GM18951 (cell line): ENCODE measurements at regions not wholly inside any gene's neighbourhood (a gene's known extent, or its start where the extent isn't known, plus 50 kb on each side); places are given as distances from the start of the nearest gene placed in this dataset.
"Not testable (repeated sequence)": the region's sequence is repeated elsewhere in the genome, so short reads cannot be mapped to it uniquely, and the experiment has no call there.

Experiments
- POLR2A ChIP-seq: IDR thresholded peaks from 4 replicates; pipeline ENCODE4 v1.6.1; 2011; ENCODE audit warnings: mild to moderate bottlenecking; ENCODE audit not compliant: insufficient read length, insufficient read depth; ENCODE audit errors: extremely low read depth
- in situ Hi-C: fragments of 300-500 bp; cut with MboI; formaldehyde crosslinking; loops from one replicate; pipeline ENCODE4 v1.12.0; 2022; ENCODE audit warnings: low sequenced_read_pairs, mixed read lengths, inconsistent platforms; ENCODE audit not compliant: unreplicated experiment

DNA sequence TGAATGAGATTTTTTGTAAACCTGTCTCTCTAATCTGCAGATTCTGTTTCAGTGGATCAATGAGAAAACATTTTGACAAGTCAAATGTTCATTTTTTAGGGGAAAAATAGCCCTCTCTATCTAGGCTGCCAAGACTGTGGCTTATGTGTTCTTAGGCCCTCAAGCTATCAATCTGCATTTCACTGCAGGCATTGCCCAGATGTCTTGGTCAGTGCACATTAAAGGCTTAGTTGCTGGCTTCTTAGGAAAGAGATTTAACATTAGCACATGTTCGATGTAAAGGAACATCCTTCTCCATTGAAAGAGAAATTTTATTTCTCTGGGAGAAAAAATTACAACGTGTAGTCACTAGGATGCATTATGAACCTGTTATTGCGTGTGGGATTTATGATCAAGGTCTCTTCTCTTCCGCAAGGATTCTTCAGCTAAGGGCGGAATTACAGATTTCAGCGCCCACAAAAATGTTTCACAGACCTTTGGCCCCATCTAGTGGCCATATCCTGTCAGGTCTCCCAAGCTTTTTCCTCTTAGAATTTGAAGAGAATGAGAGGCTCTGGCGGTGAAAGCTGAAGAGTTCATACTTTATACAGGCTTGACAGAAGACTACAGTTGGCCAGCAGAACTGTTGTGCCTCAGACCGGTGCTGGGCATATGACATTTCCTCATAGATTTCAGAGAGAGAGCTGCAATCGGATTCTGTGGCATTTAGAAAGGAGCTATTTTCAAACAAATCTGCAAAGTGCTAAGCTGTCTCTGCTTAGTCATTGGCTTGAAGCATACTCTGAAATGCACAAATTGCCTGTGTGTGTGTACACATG lies 144.6 kb upstream of the NOCT start:
- no peak for TF ChIP-seq POLR2A
- in situ Hi-C loops = no loop called here

DNA sequence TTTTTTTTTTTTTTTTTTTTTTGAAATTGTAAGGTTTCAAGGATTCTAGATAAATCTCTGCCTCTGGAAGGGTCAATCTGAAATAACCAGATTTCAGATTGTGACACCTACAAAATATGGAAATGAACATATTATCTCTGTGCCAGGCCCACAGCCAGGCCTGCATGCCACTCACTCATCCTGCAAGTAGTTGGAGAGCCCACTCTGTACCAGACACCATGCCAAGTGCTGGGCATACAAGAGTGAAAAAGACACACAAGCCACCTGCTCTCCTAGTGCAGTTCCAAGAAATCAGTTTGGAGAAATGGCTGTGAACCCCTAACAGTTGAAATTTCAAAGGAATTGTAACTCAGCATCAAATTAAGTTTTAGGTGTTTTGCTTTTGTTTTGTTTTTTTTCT lies 145.9 kb upstream of the NOCT start:
- in situ Hi-C loops = no loop called here
- TF ChIP-seq POLR2A = no peak

DNA sequence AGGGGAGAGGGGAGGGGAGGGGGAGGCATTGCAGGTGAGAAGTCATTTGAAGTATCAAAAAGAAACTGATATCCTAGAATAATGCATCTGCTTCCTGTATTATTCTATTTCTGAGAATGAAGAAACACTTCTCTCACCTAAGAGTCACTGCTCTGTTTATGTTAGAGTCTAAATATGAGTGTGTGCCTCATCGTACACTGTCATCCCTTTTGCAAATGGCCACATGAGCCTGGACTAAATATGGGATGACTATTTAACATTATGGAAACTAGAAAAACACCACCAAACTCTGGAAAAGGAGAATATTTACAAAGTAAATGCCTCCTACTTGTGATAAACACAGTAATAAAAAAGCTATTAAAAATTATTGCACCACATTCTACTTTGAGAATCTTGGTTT lies 146.4 kb upstream of the NOCT start:
- TF ChIP-seq POLR2A = no peak
- in situ Hi-C loops = no loop called here

DNA sequence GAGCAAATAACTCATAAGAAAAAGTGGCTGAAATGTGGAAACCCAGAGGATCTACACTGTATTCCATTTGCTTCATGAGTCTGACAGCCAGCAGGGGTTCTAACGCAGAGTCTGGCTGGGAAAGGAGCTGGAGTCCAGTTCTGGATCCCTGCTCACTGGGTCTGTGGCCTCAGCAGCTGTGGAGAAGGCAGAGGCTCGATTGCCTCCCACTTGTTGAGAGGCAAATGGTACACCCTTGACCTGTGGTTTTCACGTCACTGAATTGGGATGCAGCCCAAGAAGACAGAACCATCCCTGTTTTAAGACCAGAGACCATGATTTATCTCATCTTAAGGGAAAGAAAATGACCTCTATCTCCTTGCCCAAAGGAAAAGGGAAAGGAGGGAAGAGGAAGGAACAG lies 147.0 kb upstream of the NOCT start:
- in situ Hi-C loops = no loop called here
- no peak for TF ChIP-seq POLR2A

DNA sequence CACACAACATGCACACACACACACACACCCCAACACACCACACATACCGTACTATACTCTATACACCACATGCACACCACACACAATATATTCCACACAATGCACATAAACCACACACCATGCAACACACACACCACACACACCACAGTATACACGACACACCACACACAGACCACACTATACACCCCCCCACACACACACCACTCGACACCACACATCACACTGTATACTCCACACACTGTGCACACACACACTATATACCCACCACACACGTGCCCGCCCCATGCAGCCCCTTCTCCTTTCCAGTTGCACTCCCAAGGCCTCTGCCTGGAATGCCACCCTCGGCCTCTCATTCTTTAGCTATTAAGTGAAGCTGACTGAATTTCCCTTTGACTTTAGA lies 148.2 kb upstream of the NOCT start:
- in situ Hi-C loops = no loop called here
- no peak for TF ChIP-seq POLR2A

DNA sequence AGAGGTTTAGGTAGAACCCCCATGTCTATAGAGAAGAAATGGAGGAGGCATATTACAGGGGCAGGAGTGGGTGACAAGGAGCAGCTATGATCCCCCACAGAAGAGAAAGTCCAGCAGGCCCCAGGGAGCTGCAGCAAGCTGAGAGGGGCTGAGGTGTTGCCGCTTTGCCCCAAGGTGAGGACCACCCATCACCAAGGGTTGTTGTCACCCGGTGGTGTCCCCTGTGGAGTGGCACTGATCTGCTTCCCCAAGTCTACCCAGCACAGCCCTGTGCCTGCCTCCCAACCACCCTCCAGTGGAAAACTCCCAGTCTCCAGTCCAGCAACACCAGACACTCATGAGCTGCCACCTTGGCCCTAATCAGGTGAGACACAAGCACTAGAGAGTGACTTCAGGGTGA lies 149.3 kb upstream of the NOCT start:
- TF ChIP-seq POLR2A = no peak
- in situ Hi-C loops = no loop called here

DNA sequence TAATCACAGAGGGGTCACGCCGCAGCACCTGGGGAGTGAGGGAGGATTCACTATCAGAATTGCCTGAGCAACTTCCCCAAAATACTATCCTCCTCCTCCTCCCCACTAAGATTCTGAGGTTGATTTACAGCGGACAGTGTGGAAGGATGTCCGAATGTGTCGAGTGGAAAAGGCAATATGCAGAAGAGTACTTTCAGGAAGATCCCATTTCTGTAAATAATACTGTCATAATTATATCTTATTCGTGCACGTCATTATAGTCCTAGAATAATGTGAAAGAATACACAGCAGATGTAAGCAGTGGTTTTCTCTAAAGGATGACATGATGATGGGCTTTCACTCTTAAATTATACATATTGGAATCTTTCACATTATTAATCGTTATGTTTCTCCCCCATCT lies 149.8 kb upstream of the NOCT start:
- no peak for TF ChIP-seq POLR2A
- in situ Hi-C loops = no loop called here

DNA sequence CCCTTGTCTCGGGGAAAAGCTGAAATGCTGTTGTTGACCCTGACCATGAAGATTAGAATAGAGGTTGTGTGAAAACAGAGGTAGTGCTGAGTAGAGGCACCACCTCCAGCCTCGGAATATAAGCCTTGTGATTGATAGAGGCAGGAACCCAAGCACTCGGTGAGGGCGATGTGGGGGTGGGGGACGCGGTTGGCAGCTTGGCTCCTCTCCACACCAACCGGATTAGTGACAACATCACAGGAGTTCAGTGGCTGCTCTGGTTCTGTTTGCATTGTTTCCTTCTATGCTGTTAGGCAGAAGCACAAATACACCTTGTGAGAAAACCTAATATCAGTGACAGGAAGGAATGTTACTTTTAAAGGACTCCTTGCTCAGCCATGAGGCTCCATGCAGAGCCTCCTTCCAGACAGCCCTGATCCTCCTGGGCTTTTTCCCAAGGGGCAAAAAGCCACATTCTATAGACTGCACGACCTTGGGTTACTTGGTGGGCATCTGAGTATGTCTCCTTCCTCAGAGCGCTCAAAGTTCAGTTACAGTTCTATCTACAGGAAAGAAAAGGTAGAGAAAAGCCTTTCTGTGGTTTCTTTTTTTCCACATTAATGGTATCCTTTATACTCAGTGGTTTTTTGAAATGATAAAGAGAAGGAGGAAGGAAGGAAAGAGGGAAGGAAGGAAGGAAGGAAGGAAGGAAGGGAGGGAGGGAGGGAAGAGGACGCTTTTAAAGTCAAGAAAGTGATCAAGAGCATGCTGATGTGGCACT lies 150.4 kb upstream of the NOCT start:
- in situ Hi-C loops = no loop called here
- no peak for TF ChIP-seq POLR2A

DNA sequence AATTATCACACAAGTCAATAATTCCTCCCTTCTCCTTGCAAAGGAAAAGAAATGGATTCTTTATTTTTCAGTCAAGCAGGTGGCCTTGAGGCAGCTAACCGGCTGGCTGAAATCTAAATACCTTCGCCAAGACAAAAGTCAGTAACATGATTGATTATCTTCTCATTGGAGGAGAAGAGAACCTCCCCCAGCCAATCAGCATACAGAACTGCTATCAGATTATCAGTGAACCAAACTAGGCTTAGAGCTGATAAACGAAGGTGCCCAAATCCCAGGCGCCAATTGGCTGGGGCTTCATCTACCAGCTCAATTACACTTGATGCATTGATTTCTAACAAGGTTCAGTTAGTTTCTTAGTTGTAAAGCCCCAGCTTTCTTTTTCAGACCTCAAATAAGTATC lies 152.4 kb upstream of the NOCT start:
- in situ Hi-C loops = no loop called here
- TF ChIP-seq POLR2A = no peak

DNA sequence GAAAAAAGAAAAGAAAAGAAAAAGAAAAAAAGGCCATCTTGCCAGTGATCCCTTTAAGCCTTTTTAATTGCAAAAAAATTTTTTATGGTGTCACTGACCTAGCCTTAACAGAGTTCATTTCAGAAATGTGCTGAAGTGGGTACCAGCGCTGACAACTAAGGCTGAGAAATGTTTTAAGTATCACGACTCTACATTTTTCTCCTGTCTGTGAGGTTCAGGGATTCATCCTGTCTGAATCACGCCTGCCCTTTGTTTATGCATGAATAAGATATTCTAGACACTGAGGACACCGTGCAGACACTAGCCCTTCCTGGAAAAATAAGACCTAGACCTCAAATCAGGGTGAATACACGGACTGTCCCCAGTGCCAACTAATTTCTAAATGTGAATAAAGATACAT lies 154.4 kb upstream of the NOCT start:
- no peak for TF ChIP-seq POLR2A
- in situ Hi-C loops = no loop called here

DNA sequence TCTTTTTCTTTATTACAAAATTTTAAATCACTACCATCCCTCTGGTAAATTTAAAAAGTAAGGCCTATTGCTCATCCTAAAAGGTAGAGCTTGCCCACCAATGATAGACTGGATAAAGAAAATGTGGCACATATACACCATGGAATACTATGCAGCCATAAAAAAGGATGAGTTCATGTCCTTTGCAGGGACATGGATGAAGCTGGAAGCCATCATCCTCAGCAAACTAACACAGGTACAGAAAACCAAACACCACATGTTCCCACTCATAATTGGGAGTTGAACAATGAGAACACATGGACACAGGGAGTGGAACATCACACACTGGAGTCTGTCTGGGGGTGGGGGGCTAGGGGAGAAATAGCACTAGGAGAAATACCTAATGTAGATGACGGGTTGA lies 155.2 kb upstream of the NOCT start:
- in situ Hi-C loops = not testable (repeated sequence)

DNA sequence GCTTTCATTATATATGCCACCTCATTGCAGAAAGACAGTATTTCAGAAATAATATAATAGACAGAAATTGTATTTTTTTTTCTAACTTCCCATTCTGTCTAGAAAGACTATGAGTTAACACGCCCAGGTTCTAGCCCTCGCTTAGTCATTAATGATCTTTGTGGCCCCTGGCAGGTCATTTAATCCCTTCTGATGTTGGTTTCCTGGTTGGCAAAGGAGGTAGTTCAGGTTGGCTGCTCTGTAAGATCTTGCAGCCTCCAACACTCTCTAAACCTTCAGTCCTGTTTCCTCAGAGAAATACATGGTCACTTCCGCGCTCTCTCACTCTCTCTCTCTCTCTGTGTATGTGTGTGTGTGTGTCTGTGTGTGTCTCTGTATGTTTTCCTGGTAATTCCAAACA lies 156.3 kb upstream of the NOCT start:
- TF ChIP-seq POLR2A = no peak
- in situ Hi-C loops = no loop called here

DNA sequence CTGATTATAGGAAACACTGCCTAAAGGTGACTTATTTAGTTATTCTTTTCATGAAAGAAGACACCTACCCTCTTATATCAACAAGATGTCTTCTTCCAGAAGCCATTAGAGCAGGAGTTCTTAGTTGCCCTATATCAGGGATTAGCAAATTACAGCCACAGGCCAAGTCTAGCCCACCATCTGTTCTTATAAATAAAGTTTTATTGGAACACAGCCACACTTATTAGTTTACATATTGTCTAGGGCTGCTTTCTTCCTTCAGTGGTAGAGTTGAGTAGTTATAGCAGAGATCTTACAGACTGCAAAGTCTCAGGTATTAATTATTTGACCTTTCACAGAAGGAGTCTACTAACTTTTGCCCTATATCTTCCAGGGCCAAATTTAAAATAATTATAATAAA lies 157.2 kb upstream of the NOCT start:
- TF ChIP-seq POLR2A = no peak
- in situ Hi-C loops = no loop called here

DNA sequence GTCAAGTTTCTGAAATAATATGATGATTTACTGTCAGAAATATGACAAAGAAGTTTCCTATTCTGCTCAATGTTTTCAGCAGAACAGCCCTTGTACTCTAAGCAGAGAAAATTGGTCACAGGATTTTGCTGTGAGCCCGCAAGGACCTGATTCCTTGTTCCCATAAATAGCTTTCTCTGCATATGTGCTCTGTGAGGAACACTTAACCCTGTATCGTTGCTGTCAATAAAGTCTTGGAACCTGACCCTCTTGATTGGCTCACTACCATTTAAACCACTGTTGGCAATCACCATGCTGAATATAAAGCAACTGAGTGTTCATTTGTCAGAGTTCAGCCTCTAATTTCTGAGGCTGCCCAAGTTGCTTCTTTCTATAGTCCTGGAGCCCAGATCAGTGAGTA lies 158.2 kb upstream of the NOCT start:
- TF ChIP-seq POLR2A = no peak
- in situ Hi-C loops = no loop called here
